ENCODE measurements at regions not wholly inside any gene's neighbourhood (a gene's known extent, or its start where the extent isn't known, plus 50 kb on each side); places are given as distances from the start of the nearest gene placed in this dataset.

- no peak for DNase-seq (ENCODE audit: insufficient read length, low spot score, missing footprints)
- Histone ChIP-seq H3K27me3 (ENCODE audit: insufficient read depth, low read length) (no peaks in the 10 kb centered on the region), H3K9me3 (ENCODE audit: low read depth, low read length) (no peaks in the 10 kb centered on the region), H3K79me2 (ENCODE audit: insufficient read depth, low read length) (no peaks in the 10 kb centered on the region), H2AFZ (ENCODE audit: low read length) (peak overlapping the region; percentile 49), H3K4me1 (ENCODE audit: insufficient read depth, low read length) (peaks cover 4% of the 10 kb centered on the region), H4K20me1 (ENCODE audit: insufficient read depth, low read length) (no peaks in the 10 kb centered on the region), H3K27ac (ENCODE audit: low read depth, low read length) (no peak overlapping the region), H3K4me2 (ENCODE audit: insufficient read depth, low read length) (no peak overlapping the region), H3K4me3 (ENCODE audit: insufficient read depth, low read length) (no peak overlapping the region), H3K36me3 (ENCODE audit: insufficient read depth, low read length) (no peaks in the 10 kb centered on the region)
- TF ChIP-seq CTCF (IDR thresholded peaks at IDR 0.05; ENCODE audit: extremely low read depth, low read depth, low read length): peak; percentile 8
Measured at GRCh38 chr6:44697327-44697726, 309.8 kb downstream of the CDC5L start.

GRCh38 chr6:44698602-44699001, 311.1 kb downstream of the CDC5L start:
- Histone ChIP-seq H4K20me1 (ENCODE audit: insufficient read depth, low read length) (no peaks in the 10 kb centered on the region), H3K4me1 (ENCODE audit: insufficient read depth, low read length) (peaks cover 4% of the 10 kb centered on the region), H3K36me3 (ENCODE audit: insufficient read depth, low read length) (no peaks in the 10 kb centered on the region), H3K27me3 (ENCODE audit: insufficient read depth, low read length) (no peaks in the 10 kb centered on the region), H3K27ac (ENCODE audit: low read depth, low read length) (no peak overlapping the region), H3K4me2 (ENCODE audit: insufficient read depth, low read length) (no peak overlapping the region), H3K4me3 (ENCODE audit: insufficient read depth, low read length) (no peak overlapping the region), H3K9me3 (ENCODE audit: low read depth, low read length) (no peaks in the 10 kb centered on the region), H2AFZ (ENCODE audit: low read length) (no peak overlapping the region), H3K79me2 (ENCODE audit: insufficient read depth, low read length) (no peaks in the 10 kb centered on the region)
- no peak for TF ChIP-seq CTCF (IDR thresholded peaks at IDR 0.05; ENCODE audit: extremely low read depth, low read depth, low read length)
- DNase-seq (ENCODE audit: insufficient read length, low spot score, missing footprints): no peak

- H3K27ac ChIP-seq (ENCODE audit: low read depth, low read length): no peak overlapping the region
- H3K27me3 ChIP-seq (ENCODE audit: insufficient read depth, low read length): no peaks in the 10 kb centered on the region
- no peaks in the 10 kb centered on the region for H3K79me2 ChIP-seq (ENCODE audit: insufficient read depth, low read length)
- H3K4me2 ChIP-seq (ENCODE audit: insufficient read depth, low read length): no peak overlapping the region
- H3K9me3 ChIP-seq (ENCODE audit: low read depth, low read length): no peaks in the 10 kb centered on the region
- peaks cover 4% of the 10 kb centered on the region for H3K4me1 ChIP-seq (ENCODE audit: insufficient read depth, low read length)
- no peaks in the 10 kb centered on the region for H3K36me3 ChIP-seq (ENCODE audit: insufficient read depth, low read length)
- H2AFZ ChIP-seq (ENCODE audit: low read length): no peak overlapping the region
- H3K4me3 ChIP-seq (ENCODE audit: insufficient read depth, low read length): no peak overlapping the region
- TF ChIP-seq CTCF (IDR thresholded peaks at IDR 0.05; ENCODE audit: extremely low read depth, low read depth, low read length): no peak
- no peaks in the 10 kb centered on the region for H4K20me1 ChIP-seq (ENCODE audit: insufficient read depth, low read length)
- no peak for DNase-seq (ENCODE audit: insufficient read length, low spot score, missing footprints)
Measured at GRCh38 chr6:44699082-44699481, 311.6 kb downstream of the CDC5L start.

GRCh38 chr6:44699851-44700250, 312.3 kb downstream of the CDC5L start:
- TF ChIP-seq CTCF (IDR thresholded peaks at IDR 0.05; ENCODE audit: extremely low read depth, low read depth, low read length): no peak
- H4K20me1 ChIP-seq (ENCODE audit: insufficient read depth, low read length): no peaks in the 10 kb centered on the region
- H3K4me1 ChIP-seq (ENCODE audit: insufficient read depth, low read length): peaks cover 7% of the 10 kb centered on the region
- no peaks in the 10 kb centered on the region for H3K36me3 ChIP-seq (ENCODE audit: insufficient read depth, low read length)
- H3K79me2 ChIP-seq (ENCODE audit: insufficient read depth, low read length): no peaks in the 10 kb centered on the region
- H2AFZ ChIP-seq (ENCODE audit: low read length): no peak overlapping the region
- H3K27ac ChIP-seq (ENCODE audit: low read depth, low read length): no peak overlapping the region
- DNase-seq (ENCODE audit: insufficient read length, low spot score, missing footprints): no peak
- no peak overlapping the region for H3K4me3 ChIP-seq (ENCODE audit: insufficient read depth, low read length)
- no peaks in the 10 kb centered on the region for H3K27me3 ChIP-seq (ENCODE audit: insufficient read depth, low read length)
- no peak overlapping the region for H3K4me2 ChIP-seq (ENCODE audit: insufficient read depth, low read length)
- no peaks in the 10 kb centered on the region for H3K9me3 ChIP-seq (ENCODE audit: low read depth, low read length)

Measured in osteoblast (primary cell).